K562 (cell line): ENCODE measurements at regions not wholly inside any gene's neighbourhood (a gene's known extent, or its start where the extent isn't known, plus 50 kb on each side); places are given as distances from the start of the nearest gene placed in this dataset.

Source experiments
- ATAC-seq: fragments of 200-7000 bp; cut with Tn5 transposase; 3 replicates; pipeline ENCODE4 v1.9.1; 2020; ENCODE audit warnings: moderate library complexity
- BruUV-seq: library from RNA; stranded (reverse); fragments of 400-500 nt; replicated peaks from 2 replicates; lab custom pipeline; 2021; lab: Mats Ljungman, UMichigan
- CTCF ChIA-PET: fragments of 300-600 bp; formaldehyde crosslinking; extraction: SDS; loops from one replicate; lab custom pipeline; 2021; ENCODE audit warnings: low intra/inter-chr PET ratio; lab: Yijun Ruan, JAX
- POLR2A ChIA-PET: fragments of 300-600, 350-650 bp; sonication (Branson Sonifier 250); formaldehyde crosslinking; extraction: SDS; loops from one replicate; lab custom pipeline; 2021; ENCODE audit warnings: antibody characterized with exemption, inconsistent platforms; lab: Yijun Ruan, JAX
- DNase-seq, 4 experiments: peaks; one replicate each; pipeline versions ENCODE4 v3.0.0 to v3.0.0-alpha.2; 2011 to 2018; ENCODE audit warnings: low spot score in 3 of 4, mixed read lengths in 3 of 4; ENCODE audit errors: extremely low read depth in 1 of 4
- FAIRE-seq: peaks from 2 replicates; lab custom pipeline; 2011; peaks lifted over from hg19 to GRCh38; lab: Jason Lieb, UNC
- H2AFZ ChIP-seq: 2 replicates; pipeline ENCODE4 v1.6.0; 2011; ENCODE audit warnings: low read depth, low read length, control low read depth, inconsistent platforms
- H3K27ac ChIP-seq: fragments of 200-600 bp; 3 replicates; pipeline ENCODE4 v1.8.0; 2011; ENCODE audit warnings: low read depth, mild to moderate bottlenecking, control low read depth, inconsistent platforms, low read length, moderate library complexity, mixed read lengths; ENCODE audit errors: extremely low read depth
- H3K27me3 ChIP-seq, 2 experiments: fragments of 300-600 bp in 1 of 2; 2 replicates in 1 of 2; 3 replicates in 1 of 2; pipeline versions ENCODE4 v1.6.0 to v1.8.0; 2011; ENCODE audit warnings: inconsistent platforms in 2 of 2, low read length in 2 of 2, mild to moderate bottlenecking in 1 of 2, mixed read lengths in 1 of 2, moderate library complexity in 1 of 2; ENCODE audit not compliant: control insufficient read depth in 2 of 2, insufficient read depth in 2 of 2
- H3K36me3 ChIP-seq: fragments of 300-600 bp; 3 replicates; pipeline ENCODE4 v1.8.0; 2011; ENCODE audit warnings: mild to moderate bottlenecking, low read length, inconsistent platforms; ENCODE audit not compliant: control insufficient read depth, insufficient read depth
- H3K4me1 ChIP-seq, 2 experiments: fragments of 200-600 bp in 1 of 2; replicated peaks in 1 of 2; 2 replicates in 1 of 2; 3 replicates in 1 of 2; pipeline versions ENCODE4 v1.5.1 to v1.8.0; 2011; ENCODE audit warnings: inconsistent platforms in 2 of 2, low read length in 2 of 2, mild to moderate bottlenecking in 1 of 2, mixed read lengths in 1 of 2, moderate library complexity in 1 of 2; ENCODE audit not compliant: control insufficient read depth in 2 of 2, insufficient read depth in 2 of 2
- H3K4me2 ChIP-seq: 2 replicates; pipeline ENCODE4 v1.6.1; 2011; ENCODE audit warnings: low read length, control low read depth, inconsistent platforms, mixed read lengths; ENCODE audit not compliant: insufficient read depth
- H3K4me3 ChIP-seq: fragments of 200-600 bp; sonication (generic), shearing (Covaris generic); 2 replicates; pipeline ENCODE4 v1.5.1; 2016; ENCODE audit warnings: control low read depth, inconsistent platforms
- H3K79me2 ChIP-seq: fragments of 200-600 bp; 3 replicates; pipeline ENCODE4 v1.8.0; 2011; ENCODE audit warnings: low read length, inconsistent platforms; ENCODE audit not compliant: control insufficient read depth, insufficient read depth
- H3K9ac ChIP-seq, 2 experiments: 2 replicates each; pipeline versions ENCODE4 v1.6.0 to v1.6.1; 2011; ENCODE audit warnings: low read depth in 2 of 2, low read length in 2 of 2, control low read depth in 1 of 2, inconsistent platforms in 1 of 2, mild to moderate bottlenecking in 1 of 2, mixed read lengths in 1 of 2; ENCODE audit not compliant: insufficient read depth in 1 of 2
- H3K9me1 ChIP-seq: one replicate; pipeline ENCODE4 v1.6.0; 2011; ENCODE audit warnings: inconsistent platforms, mild to moderate bottlenecking, low read length, moderate library complexity; ENCODE audit not compliant: control insufficient read depth, insufficient read depth
- H3K9me3 ChIP-seq: replicated peaks from 2 replicates; pipeline ENCODE4 v1.5.1; 2011; ENCODE audit warnings: low read depth, low read length, inconsistent platforms; ENCODE audit not compliant: control insufficient read depth, insufficient read depth
- H4K20me1 ChIP-seq: replicated peaks from 2 replicates; pipeline ENCODE4 v1.6.1; 2011; ENCODE audit warnings: low read length, inconsistent platforms, mixed read lengths; ENCODE audit not compliant: control insufficient read depth, insufficient read depth
- ASH1L ChIP-seq: fragments of 450-650 bp; IDR thresholded peaks from 2 replicates; pipeline ENCODE4 v1.6.1; 2018; ENCODE audit warnings: borderline replicate concordance, mild to moderate bottlenecking, low read depth; ENCODE audit not compliant: partially characterized antibody
- BCOR ChIP-seq: fragments of 450-650 bp; IDR thresholded peaks from 2 replicates; pipeline ENCODE4 v1.6.1; 2016
- C11orf30 ChIP-seq: fragments of 450-650 bp; IDR thresholded peaks from 2 replicates; pipeline ENCODE4 v1.6.1; 2016; ENCODE audit warnings: low read depth, mild to moderate bottlenecking
- CREB1 ChIP-seq, 2 experiments: sonication (generic) in 1 of 2; formaldehyde crosslinking in 1 of 2; IDR thresholded peaks; 2 replicates each; pipeline versions ENCODE4 v1.6.1 to v1.8.0; 2012 to 2022; ENCODE audit warnings: inconsistent platforms in 1 of 2, mild to moderate bottlenecking in 1 of 2, missing genetic modification reagents in 1 of 2, moderate library complexity in 1 of 2
- MAFF ChIP-seq: IDR thresholded peaks from 2 replicates; pipeline ENCODE4 v1.6.1; 2012; ENCODE audit warnings: low read length, improper control_type of control experiment
- MAFG ChIP-seq: fragments of 450-650 bp; conservative IDR thresholded peaks from 2 replicates; pipeline ENCODE4 v1.6.1; 2016; ENCODE audit warnings: missing genetic modification characterization, missing compliant biosample characterization
- MAFK ChIP-seq: IDR thresholded peaks from 2 replicates; pipeline ENCODE4 v1.6.1; 2011; ENCODE audit warnings: low read length, improper control_type of control experiment
- MIER1 ChIP-seq: fragments of 450-650 bp; IDR thresholded peaks from 2 replicates; pipeline ENCODE4 v1.6.1; 2016; ENCODE audit warnings: antibody characterized with exemption, mild to moderate bottlenecking, low read depth
- POLR2G ChIP-seq: fragments of 200-400 bp; formaldehyde crosslinking; IDR thresholded peaks from 2 replicates; pipeline ENCODE4 v1.6.1; 2017; ENCODE audit warnings: low read depth, mild to moderate bottlenecking, antibody characterized with exemption, low read length, moderate library complexity
- PRMT5 ChIP-seq: sonication (generic); formaldehyde crosslinking; IDR thresholded peaks from 2 replicates; pipeline ENCODE4 v1.5.0; 2020; ENCODE audit warnings: missing genetic modification reagents
- RBM25 ChIP-seq: fragments of 200-400 bp; formaldehyde crosslinking; IDR thresholded peaks from 2 replicates; pipeline ENCODE4 v1.6.1; 2018; ENCODE audit warnings: low read length, low read depth, moderate library complexity; ENCODE audit not compliant: severe bottlenecking
- SAFB ChIP-seq: fragments of 200-400 bp; formaldehyde crosslinking; IDR thresholded peaks from 2 replicates; pipeline ENCODE4 v1.6.1; 2017; ENCODE audit warnings: low read depth, low read length, borderline replicate concordance
- SMARCC2 ChIP-seq: fragments of 450-650 bp; IDR thresholded peaks from 2 replicates; pipeline ENCODE4 v1.6.1; 2017; ENCODE audit warnings: antibody characterized with exemption, moderate library complexity, mild to moderate bottlenecking, low read depth
- SRF ChIP-seq, 2 experiments: fragments of 250-450, 450-650 bp in 1 of 2; sonication (Bioruptor Pico) in 1 of 2; sonication (generic) in 1 of 2; formaldehyde crosslinking; IDR thresholded peaks; 2 replicates each; pipeline versions ENCODE4 v1.5.0 to v1.5.1; 2020 to 2022; ENCODE audit warnings: mild to moderate bottlenecking in 1 of 2, missing genetic modification reagents in 1 of 2
- SRSF1 ChIP-seq: fragments of 200-400 bp; formaldehyde crosslinking; IDR thresholded peaks from 2 replicates; pipeline ENCODE4 v1.6.1; 2017; ENCODE audit warnings: mild to moderate bottlenecking, low read depth, low read length, moderate library complexity
- TARDBP ChIP-seq: fragments of 450-650 bp; IDR thresholded peaks from 2 replicates; pipeline ENCODE4 v1.6.1; 2016
- XRCC4 ChIP-seq: IDR thresholded peaks from one replicate; pipeline ENCODE4 v1.6.1; 2011; ENCODE audit not compliant: insufficient read depth, insufficient read length; ENCODE audit errors: extremely low read depth
- ZC3H8 ChIP-seq: fragments of 450-650 bp; IDR thresholded peaks from 2 replicates; pipeline ENCODE4 v1.6.1; 2017
- ZNF280A ChIP-seq: fragments of 450-650 bp; IDR thresholded peaks from 2 replicates; pipeline ENCODE4 v1.6.1; 2018; ENCODE audit warnings: mild to moderate bottlenecking, low read depth; ENCODE audit not compliant: partially characterized antibody
- ZNF316 ChIP-seq: fragments of 450-650 bp; IDR thresholded peaks from 2 replicates; pipeline ENCODE4 v1.6.1; 2016
- ZNF561 ChIP-seq: fragments of 450-650 bp; formaldehyde crosslinking; conservative IDR thresholded peaks from 2 replicates; pipeline ENCODE4 v1.4.0; 2020; ENCODE audit warnings: mild to moderate bottlenecking, moderate library complexity
- ZNF778 ChIP-seq: fragments of 450-650 bp; formaldehyde crosslinking; IDR thresholded peaks from 2 replicates; pipeline ENCODE4 v1.4.0; 2020; ENCODE audit warnings: mild to moderate bottlenecking, moderate library complexity
- in situ Hi-C: fragments of 300-500 bp; cut with MboI; formaldehyde crosslinking; loops from 4 replicates; pipeline ENCODE4 v1.15.0; 2018; ENCODE audit warnings: inconsistent platforms, mixed read lengths
- intact Hi-C: fragments of 100-400 bp; cut with micrococcal nuclease; formaldehyde crosslinking; loops from 2 replicates; pipeline ENCODE4 v1.14.2; 2022
- TF ChIP-seq, protein P1 (sequence below), 2 experiments: fragments of 450-650 bp in 1 of 2; sonication (generic) in 1 of 2; formaldehyde crosslinking in 1 of 2; IDR thresholded peaks in 1 of 2; conservative IDR thresholded peaks in 1 of 2; 2 replicates each; pipeline versions ENCODE4 v1.6.1 to v1.8.1; 2016 to 2023; ENCODE audit warnings: mild to moderate bottlenecking in 2 of 2, moderate library complexity in 2 of 2, inconsistent platforms in 1 of 2, missing genetic modification reagents in 1 of 2

DNA sequence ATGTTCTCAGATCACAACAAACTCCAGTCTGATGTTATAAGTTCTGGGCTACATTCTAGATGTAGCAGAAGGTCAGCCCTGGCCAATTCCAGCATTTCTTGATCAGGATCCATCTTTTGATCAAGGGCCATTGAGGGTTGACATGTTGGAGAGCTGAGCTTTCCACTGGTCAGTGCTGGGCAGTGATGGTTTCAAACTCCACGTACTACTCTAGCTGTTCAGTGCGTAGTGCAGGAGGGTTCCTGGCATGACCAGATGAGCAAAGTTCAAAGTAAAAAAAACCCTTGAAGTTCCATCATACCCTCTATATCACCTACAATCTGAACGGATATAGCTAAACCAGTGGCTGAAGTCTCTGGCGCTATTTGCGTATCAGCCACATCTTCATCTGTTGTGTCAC, 210.4 kb upstream of the OSR1 start (continued):
- TF ChIP-seq BCOR (no peak), ASH1L (no peak), PRMT5 (CRISPR knock-in tag) (no peak), ZNF280A (no peak), ZNF561 (CRISPR knock-in tag) (no peak), ZNF778 (CRISPR knock-in tag) (no peak)

- Histone ChIP-seq H2AFZ (no peak overlapping the region), H3K4me3 (no peak overlapping the region), H3K9me3 (no peaks in the 10 kb centered on the region), H4K20me1 (no peaks in the 10 kb centered on the region), H3K36me3 (no peaks in the 10 kb centered on the region), H3K4me1 (no peaks in the 10 kb centered on the region)
- CTCF ChIA-PET = no interaction called here
- peak; percentile 80 for TF ChIP-seq MAFF
- no peak for TF ChIP-seq ZC3H8
- no peak for TF ChIP-seq SRSF1
- no peak for TF ChIP-seq CREB1 (IDR thresholded peaks at IDR 0.05)
- no peak for TF ChIP-seq CREB1 (CRISPR knock-in tag; IDR thresholded peaks at IDR 0.05)
- no peak for TF ChIP-seq SAFB
- TF ChIP-seq TARDBP = no peak
- no peak for TF ChIP-seq POLR2G
- TF ChIP-seq, protein P1, sequence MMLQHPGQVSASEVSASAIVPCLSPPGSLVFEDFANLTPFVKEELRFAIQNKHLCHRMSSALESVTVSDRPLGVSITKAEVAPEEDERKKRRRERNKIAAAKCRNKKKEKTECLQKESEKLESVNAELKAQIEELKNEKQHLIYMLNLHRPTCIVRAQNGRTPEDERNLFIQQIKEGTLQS (IDR thresholded peaks at IDR 0.05) = no peak
- TF ChIP-seq, protein P1 (CRISPR knock-in tag; conservative IDR thresholded peaks at IDR 0.05) = no peak
- no peak for TF ChIP-seq SRF (CRISPR knock-in tag; IDR thresholded peaks at IDR 0.05)
- no peak for TF ChIP-seq SMARCC2
- TF ChIP-seq XRCC4 = no peak
- no peak for TF ChIP-seq MIER1
- TF ChIP-seq ZNF316 = peak; percentile 44; the same call in 1 of the 2 replicates
- TF ChIP-seq MAFG (tag) = peak; percentile 37; the same call in 1 of the 2 replicates
- TF ChIP-seq C11orf30 = peak; percentile 59
- peak; percentile 70 for TF ChIP-seq MAFK
- no peak for TF ChIP-seq RBM25
- TF ChIP-seq, all 486 proteins: peak for 5
- intact Hi-C loops = no loop called here
- FAIRE-seq = no peak
- Histone ChIP-seq H3K27me3 (no peaks in the 10 kb centered on the region; a peak in 1 of 5 replicates), H3K27ac (no peak overlapping the region), H3K9me1 (no peaks in the 10 kb centered on the region), H3K4me2 (no peak overlapping the region), H3K79me2 (no peaks in the 10 kb centered on the region), H3K9ac (no peak overlapping the region)
- no peak for ATAC-seq
- in situ Hi-C loops = no loop called here
- no TSS peak for BruUV-seq
- no peak for DNase-seq
- POLR2A ChIA-PET = no interaction called here
Measured at GRCh38 chr2:19560785-19561184, 202.4 kb upstream of the OSR1 start.
